ENCODE measurements at regions not wholly inside any gene's neighbourhood (a gene's known extent, or its start where the extent isn't known, plus 50 kb on each side); places are given as distances from the start of the nearest gene placed in this dataset.

DNA sequence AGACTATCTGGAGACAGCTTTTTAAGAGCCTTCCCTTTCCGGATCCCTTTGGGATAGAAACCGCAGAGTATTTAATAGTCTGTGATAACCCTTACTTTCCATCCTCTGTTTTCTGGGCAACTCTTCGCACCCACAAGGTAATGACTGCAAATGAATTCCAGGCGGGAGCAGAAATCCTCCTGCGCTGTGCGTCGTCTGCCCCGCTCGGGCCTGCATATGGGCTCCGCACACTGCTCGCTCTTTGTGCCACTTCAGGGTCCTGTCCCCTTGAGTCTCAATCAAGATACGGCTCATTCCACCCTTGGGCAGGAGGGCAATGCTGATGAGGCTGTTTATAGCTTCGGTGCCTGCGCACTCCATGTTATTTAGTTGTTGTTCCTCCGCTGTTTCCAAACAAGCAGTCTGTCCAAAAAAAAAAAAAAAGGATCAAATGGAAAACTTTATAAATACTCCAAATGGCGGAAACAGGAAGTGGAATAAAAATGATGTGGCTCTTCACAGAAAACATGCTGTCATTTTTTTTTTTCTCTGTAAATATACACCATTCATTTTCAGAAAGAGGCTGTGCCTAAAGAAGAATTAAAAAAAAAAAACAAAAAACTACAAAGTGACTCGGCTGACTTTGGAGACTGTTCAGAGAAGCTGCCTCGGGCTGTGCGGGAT is 169.6 kb upstream of the GMDS start:
- no peak for DNase-seq

DNA sequence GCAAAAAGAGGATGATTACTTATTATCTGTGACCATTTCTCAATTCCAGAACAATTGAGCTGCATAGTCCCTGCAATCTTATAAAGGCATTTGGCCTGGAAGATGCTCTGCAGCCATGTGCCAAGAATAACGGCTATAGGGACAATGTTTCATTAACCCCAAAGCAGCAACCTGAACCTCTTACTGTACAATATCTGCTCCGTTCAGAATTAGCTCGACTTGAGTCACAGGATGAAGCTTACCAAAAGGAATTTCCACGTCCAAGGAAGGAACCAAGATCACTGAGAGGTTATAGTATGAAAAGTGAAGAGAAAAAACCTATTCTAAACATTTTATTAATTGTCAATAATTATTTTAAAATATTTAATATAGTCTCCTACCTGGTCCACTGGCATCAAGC is 167.3 kb upstream of the GMDS start:
- no peak for DNase-seq

DNA sequence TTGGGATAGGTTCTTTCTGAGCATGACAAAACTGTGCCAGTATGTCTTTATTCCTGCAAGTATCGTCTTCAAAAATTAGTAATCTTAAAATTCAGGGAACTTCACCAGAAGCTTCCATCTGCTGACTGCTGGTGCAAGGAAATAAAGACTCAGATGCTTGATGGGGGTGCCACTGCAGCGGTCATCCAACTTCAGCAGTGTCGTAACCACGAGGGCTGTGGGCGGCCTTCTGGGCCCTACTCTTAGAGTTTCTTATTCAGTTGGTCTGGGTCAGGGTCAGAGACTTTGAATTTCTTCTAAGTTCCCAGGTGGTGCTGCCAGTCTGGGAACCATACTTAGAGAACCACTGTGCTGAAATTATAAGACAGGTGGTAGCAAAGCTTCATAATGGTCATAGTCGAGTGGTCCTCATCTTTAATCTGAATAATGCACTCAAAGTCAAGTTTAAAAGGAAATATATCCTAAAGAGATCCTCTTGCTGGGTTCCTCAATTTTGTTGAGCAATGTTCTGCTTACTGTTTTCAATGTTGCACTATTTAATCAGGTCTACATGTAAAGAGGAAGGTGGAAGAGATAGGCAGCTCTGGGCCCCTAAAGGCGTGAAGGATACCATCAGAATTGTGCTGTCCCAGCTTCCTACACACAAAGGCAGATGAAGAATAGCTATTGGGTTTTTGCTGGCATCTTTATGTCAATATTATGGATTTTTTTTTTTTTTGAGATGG is 165.4 kb upstream of the GMDS start:
- DNase-seq = peak; percentile 17

DNA sequence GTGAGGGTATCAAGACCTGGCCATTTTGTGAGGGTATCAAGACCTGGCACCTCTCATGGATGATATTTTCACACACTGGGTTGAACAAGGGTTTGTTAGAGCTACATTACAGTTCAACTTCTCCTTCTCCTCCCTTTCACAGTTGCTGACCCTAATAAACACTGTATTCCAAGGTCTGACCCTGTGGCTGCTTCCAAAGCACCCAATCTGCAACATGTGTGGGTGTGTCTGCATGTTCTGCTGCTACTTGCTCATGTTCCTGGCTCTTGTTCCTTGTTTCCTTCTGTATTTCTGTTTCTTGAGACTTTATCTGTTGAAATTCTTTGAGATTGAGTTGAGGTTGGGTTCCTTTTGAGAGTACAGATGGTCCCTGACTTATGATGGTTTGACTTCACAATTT is 162.1 kb upstream of the GMDS start:
- DNase-seq = no peak

DNA sequence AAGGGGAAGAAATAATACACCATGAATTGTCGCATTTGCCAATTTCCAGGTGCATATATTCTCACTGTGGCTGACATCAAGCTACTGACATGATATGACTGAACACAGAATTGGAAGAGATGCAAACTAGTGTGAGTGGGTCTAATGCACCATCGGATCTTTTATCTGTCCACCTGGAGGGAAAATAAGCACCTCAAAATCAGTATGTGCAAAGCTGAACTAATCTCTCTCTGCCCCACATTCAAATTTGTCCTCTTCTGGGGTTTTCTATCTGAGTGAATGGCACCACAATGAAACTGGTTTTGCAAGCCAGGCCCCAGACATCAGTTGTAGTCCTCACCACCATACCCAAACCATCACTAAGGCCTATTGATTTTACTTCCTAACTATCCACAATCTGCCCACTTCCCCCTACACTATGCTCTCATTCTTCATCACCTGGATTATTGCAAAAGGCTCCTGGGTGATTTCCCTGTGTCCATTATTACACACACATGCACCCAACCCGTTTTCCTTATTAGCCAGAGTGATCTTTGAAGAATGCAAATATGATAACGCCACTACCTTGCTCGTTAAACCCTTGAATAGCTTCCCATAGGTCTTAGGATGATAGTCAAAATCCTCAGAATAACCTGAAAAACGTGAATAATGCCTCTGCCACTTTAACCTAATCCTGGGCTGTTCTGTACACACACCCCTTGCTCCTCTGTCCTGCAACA is 159.0 kb upstream of the GMDS start:
- DNase-seq = no peak

DNA sequence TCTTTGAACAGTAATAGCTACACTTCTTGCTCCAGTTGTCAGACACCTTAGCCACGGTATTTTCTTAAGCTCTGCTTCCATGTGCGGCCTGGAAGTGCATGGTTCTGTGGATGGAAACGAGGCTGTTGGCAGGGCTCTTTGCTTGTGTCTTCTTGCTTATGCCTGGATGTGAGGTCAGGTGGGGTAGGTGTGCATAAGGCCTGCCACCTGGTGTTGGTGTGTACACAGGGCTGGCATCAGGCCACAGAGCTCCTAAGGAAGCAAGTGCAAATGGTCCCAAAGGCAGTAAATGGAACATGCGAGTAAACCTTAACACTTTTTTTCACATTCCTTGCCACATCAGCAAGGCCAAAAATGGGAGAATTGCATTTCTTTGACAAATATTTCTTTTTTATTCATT is 158.1 kb upstream of the GMDS start:
- no peak for DNase-seq

DNA sequence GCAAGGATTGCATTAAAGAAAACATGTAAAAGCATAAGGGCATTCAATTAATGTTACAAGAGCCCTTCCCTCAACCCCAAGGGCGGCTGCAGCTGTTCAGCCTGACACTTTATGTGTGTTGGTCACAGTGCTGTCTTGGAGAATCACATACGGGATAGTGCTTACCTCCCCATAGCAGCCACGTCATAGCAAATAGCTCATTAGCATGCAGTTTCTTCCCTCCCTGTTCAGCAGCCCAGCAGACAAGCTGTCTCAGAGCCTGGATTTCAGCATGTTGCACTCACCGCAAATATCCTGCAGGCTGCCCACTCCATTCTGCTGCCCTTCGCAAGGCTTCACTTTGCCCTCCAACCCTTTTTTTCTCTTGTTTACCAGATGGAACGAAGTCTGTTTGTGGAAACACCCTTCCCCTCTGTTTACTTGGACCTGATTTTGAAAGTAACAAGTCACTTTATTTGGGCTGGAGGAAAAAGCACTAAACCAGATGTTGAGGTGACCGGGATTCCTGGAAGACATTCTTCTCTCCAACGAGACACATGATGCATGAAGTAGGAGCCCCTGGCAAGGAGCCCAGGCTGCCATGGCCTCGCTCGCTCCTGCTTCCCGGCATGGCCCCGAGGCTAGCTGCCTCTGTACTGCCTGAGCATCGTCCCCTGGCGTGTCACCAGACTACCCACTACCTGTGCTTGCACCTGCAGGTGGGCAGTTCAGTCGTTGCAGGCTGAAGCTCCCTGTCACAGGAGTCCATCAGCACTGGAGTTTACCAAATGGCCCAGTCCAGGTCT is 151.6 kb upstream of the GMDS start:
- no peak for DNase-seq

DNA sequence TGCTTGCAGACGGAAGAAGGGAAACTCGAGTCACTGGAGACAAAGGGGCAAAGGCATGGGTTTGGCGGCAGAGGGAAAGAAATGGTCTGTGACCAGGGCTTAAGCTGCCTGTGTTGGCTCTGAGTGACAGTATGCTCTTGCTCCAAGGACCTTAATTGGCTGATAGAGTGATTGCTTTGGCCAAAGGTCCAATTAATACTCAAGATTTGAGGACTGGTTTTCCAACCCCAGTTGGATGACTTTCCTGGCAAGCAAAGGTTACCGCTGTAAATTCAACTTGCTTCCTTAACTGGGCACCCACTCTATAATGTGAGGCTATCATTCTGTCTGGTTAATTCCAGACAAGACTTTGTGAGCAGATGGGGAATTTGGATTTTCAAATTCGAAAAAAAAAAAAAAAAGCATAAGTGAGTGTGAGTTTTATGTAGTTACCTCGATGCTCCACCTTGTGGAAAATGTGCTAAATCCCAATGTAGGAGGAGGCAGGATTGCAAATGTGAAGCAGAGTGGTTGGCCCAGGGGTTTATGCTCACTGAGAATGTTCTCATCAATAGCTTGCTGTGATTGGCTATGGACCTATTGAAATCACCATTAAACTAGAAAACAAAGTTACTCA is 150.7 kb upstream of the GMDS start:
- DNase-seq = no peak

DNA sequence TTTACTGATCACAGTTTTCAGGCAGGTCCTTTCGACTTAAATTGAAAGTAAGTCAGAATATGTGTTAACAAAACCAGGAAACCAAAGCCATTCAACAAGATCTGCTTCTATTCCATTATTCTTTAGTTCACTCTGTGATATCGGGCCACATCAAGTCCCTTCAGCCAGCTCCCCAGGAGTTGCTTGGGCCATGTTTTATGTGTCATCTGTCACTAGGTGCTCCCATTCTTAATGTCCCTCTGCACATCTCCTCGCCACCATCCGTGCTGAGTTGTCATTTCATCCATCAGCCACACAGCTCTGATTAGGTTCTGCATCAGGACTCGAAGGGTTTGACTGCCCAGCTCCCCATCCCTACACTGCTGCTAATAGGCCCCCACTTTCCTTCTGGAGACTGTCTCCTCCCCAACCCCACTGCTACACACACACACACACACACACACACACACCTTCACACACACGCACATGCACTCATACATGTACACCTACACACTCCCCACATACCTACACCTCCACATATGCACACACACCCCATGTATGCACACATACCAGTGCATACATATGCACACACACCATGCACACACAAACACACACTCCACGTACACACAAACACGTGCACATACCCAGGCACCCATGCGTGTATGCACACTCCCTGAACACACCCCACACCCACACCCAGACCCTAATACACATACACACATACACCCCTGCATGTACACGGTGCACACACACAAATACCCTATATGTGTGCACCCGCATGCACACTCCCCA is 143.3 kb upstream of the GMDS start:
- no peak for DNase-seq

DNA sequence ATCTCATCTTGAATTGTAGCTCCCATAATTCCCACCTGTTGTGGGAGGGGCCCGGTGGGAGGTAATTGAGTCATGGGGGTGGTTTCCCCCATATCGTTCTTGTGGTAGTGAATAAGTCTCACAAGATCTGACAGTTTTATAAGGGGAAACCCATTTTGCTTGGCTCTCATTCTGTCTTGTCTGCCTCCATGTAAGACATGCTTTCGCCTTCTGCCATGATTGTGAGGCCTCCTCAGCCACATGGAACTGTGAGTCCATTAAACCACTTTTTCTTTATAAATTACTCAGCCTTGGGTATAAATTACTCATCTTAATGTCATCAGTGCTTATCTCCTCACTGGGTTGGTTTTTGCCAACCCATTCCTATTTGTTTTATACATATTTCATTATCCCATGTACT is 142.0 kb upstream of the GMDS start:
- DNase-seq = no peak

DNA sequence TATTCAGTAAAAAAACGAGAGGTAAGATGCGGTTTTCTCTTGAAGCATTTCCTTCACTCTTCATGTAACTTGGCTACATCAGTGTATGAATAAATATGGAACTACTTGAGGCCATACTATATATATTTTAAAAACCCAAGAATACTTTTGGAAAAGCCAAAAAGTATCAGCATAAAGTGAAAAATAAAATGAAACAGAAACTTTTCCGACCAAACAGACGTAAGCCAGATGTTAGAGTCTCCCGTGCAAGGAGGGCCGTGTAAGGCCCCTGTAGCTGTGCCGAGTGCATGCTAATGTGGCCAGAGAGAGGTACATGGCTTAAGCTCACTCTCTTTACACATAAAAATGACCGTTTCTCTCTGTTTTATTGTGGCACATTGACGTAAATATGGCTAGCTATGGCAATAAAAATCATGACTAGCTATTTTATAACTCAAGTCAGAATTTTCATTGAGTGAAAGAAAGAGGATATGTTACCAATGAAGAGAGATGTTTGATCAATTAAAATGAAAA is 140.1 kb upstream of the GMDS start:
- DNase-seq = no peak

DNA sequence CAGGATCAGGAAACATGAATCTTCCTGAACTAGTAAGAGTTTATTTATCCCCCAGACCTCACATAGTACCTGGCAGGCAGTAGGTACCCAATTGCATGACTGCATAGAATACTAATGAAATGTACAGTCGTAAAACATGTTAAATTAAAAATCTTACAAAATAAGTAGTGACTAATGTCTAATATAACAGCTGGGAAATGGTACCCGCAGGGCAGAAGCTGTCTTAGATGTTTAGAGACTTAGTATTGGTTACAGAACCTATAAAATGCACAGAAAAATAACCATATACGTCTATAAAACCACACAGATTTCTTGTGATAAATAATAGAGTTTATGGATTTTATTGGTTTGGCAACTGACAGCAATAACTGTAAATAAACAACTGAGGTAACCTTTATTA is 139.1 kb upstream of the GMDS start:
- DNase-seq = no peak

DNA sequence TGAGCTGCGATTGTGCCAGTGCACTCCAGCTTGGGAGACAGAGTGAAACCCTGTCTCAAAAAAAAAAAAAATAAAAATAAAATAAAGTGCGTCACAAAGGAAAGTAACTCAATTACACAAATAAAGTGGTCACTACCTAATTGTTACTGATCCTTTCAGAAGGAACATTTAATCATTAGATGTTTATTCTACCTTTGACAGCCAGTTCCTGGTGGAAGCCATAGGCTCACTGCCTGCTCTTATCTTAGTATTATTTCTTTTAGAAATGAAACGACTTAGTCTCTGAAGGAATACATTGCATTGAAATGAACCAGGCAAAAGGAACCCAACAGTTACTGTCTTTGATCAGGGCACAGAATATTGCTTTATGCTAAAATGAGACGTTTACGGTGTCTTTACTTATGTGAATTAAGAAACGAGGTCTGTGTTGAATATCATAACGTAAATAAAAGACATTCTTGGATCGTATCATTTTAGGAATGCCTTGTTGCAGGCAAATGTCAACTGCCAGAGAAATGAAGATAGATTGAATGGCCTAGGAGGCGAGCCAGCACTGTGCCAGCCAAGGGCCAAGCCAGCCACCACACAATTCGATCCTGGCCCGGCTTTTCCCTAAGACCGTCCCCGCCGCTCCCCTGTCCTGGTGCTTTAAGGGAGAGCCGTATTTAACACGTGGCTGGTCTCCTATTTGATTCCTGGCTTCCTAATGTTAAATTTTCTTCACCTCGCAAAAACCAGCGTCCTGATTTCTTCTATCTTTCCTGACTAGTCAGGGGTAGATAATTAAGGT is 136.7 kb upstream of the GMDS start:
- DNase-seq = no peak

DNA sequence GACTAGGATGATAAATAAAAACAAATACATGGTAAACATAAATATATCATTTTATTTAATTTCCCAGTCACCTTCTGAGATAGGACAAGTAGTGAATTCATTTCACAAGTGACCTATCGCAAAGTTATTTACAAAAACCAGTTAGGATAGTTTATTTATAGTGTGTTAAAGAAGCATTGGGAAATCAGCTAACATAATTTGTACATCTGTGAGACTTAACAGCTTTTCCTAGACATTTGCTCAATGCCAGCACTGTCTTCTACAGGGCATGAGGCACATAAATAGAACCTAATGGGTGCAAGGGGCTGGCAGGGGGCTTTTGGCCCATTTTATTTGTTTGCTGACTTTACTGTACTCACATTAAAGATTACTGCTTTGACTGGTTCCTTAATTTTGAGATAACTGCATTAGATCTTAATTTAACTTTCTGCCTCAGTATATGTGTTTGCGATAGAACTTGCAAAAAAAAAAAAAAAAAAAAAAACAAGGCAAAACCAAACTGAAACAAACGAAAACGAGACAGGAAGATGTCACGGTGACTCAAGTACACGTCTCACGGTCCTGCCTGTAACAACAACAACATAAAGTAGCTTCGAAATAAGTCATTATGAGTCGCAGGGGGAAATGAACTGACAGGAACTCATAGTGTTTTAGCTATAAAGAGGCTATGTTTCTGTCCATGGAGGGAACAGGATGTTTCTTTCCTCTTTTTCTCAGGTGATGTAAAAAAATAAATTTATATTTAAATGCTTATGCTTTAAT is 133.7 kb upstream of the GMDS start:
- DNase-seq = no peak

DNA sequence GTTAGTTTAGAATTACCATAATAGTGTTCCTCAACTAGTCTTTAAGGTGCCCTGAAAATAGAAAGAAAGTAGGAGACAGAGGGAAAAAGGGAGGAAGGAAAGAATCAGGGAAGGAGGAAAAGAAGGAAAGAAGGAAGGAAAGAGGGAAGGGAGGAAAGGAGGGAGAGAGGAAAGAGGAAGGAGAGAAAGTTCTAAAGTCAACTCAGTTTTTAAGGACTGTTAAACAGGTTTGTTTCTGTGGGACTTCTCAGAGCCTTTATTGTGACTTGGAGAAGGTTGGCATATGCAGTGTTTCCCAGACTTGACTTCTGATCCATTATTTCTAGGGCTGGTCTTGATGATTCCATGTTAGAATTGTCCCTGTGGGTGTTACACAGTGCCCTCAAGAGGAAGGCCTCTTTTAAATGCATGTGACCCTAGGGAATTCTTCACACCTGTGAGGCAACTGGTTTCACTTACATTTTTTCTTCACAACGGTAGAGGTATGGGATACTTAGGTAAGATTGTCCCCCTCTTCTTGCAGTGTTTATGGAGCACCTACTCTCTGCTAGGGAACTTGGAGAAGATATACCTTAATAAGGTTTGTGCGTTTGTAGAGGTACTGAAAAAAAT is 132.7 kb upstream of the GMDS start:
- DNase-seq = no peak

DNA sequence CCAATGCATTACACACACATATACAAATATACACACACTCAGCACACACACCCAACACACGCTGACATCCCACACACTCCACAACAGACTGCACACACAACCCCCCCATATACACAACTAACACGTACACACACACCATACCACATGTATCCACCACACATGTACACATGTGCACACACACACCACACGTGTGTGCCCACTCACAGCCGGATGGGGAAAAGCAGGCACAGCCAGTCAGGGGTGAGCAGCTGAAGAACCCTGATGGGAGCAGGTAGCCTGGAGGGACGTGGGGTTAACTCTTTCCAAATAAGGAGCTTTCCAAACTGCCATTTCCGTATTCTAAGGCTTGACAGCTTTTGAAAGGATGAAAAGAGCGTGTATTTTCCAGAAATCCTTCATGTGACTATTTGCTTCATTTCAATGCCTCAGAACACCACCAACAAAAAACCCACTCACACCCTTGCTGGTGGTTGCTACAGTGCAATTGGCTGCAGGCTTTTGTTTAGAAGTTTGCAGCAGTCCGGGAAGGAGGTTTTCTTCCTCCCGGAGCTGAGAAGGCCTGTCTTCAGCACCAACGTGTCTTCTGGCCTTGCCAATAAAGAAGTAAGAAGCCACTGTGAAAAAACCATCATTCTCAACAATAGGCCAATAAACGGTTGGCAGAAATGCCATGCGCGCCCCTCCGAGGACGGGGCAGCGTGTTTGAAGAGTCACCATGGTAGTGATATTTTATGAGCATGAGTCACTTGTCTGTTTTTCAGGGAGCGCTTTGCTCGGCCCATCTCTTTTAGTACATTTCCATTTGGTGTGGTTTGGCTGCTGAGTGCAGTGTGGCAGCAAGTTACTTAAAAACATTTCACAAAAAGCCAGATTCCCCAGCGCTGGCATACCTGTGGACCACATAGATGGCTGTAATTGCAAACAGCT is 131.3 kb upstream of the GMDS start:
- no peak for DNase-seq

DNA sequence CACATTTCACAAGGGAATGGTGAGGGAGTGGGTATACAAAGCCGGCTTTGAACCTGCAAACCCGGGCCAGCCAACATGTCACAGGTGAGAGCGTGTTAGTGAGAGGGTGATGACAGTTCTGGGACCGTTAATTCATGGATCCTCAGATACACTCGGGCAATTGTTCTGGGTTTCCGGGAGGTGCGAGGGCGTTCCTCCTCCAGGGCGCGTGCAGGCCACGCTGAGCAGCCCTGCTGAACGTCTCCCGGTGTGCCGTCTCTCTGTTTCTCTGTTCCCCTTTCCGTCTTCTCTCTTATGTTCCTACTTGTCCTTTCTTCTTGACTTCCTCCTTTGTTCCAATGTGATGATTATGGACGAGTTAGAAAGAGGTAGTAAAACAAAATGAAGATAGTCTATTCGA is 130.0 kb upstream of the GMDS start:
- no peak for DNase-seq

DNA sequence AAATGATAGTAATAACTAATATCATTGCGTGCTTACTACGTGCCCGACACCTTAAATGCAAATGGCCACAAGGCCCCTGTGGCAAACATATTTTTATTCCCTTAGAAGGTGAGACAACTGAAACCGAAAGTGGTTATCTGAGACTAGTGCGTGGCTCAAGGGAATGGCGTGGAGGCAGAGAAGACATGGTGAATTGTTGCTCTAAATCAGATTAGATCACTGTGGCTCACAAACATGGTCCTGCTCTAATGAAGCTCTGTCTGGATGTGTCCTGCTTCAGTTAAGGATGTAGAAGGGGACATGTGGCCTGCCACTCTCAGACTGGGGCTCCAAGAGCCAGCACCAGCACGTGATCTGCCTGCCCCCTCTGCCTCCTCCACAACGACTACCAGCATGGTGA is 124.2 kb upstream of the GMDS start:
- no peak for DNase-seq

DNA sequence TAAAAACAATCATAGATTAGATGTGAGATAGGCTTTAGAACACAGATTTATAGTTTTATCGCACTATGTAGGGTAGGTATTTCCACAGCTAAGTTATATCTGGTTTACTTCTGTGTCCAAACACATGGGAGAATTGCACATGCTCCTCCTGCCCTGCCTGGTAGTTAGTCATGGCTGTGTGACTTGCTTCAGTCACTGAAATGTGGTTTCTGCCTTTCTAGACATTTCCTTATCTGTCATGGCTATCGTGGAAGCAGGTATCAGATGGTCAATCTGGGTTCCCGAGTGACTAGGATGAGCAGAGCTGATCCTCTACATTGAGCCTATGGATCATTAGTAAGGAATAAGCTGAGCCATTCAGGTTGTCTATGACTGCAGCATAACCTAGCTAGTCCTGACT is 117.8 kb upstream of the GMDS start:
- no peak for DNase-seq
